ENCODE measurements at regions not wholly inside any gene's neighbourhood (a gene's known extent, or its start where the extent isn't known, plus 50 kb on each side); places are given as distances from the start of the nearest gene placed in this dataset.

DNA sequence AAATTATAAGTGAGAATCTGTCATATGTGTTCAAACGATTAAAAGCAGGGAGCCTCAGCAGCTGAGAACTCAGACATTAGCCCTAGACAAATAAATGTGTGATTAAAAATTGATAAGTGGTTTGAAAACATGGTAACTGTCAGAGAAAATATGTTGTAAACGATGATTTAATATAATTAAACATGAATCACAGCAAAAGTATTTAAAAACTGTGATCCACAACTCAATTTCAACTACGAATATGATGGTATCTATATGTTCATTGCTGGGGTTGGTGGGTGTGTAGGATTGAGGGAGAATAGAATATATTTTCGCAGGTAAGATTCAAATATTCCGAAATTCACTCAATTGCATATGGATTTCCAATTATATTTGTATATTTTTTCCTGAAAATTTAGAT, 302.2 kb upstream of the CNTN3 start:
- H3K4me1 Mint-ChIP-seq, result no peaks in the 10 kb centered on the region
- no CpG with 5 or more reads among the region's 5 CpGs for WGBS (ENCODE audit: insufficient coverage)

DNA sequence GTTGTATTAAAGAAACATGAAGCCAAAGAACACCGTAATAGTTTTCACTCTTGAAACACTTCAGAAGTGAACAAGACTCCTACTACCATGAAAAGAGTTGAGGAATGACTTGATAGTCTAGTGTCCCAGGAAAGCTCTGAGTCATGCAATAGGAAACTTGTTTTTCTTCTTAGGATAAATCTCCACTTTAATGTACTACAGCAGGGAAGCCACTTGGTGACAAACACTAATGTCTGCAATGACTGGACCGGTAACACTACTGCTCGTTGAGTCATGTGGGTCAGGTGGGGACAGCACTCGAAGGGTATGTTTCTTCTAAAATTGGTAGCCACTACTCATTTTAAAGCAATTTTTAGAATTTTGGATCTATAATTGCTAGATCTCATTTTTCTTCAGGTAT, 291.7 kb upstream of the CNTN3 start:
- intact Hi-C loops (cut with micrococcal nuclease), result no loop called here
- Mint-ChIP-seq H3K36me3 (no peaks in the 10 kb centered on the region), H3K9me3 (peaks cover 1 to 8% (median 5%) of the 10 kb centered on the region in 7 donors), H3K4me1 (no peaks in the 10 kb centered on the region), H3K27me3 (ENCODE audit: low read depth in 3 of 3) (no peaks in the 10 kb centered on the region), H3K27ac (no peak overlapping the region), H3K4me3 (no peak overlapping the region)
- Histone ChIP-seq H3K4me3 (replicated peaks in 1 of 3; ENCODE audit: low read depth in 2 of 3, low read length in 3 of 3) (no peak overlapping the region), H3K36me3 (replicated peaks in 1 of 2; ENCODE audit: control insufficient read depth in 1 of 2, insufficient read depth in 2 of 2, low read length in 2 of 2) (no peaks in the 10 kb centered on the region), H2AFZ (ENCODE audit: insufficient read depth, low read depth, low read length, poor library complexity, severe bottlenecking) (no peak overlapping the region), H3K9ac (ENCODE audit: insufficient read depth, low read length, poor library complexity, severe bottlenecking) (no peak overlapping the region), H4K20me1 (ENCODE audit: insufficient read depth, low read length) (no peaks in the 10 kb centered on the region), H3K27ac (ENCODE audit: low read depth in 1 of 2, low read length in 2 of 2) (no peak overlapping the region), H3K27me3 (ENCODE audit: control insufficient read depth in 2 of 2, insufficient read depth in 2 of 2, low read length in 2 of 2) (no peaks in the 10 kb centered on the region), H3K4me1 (ENCODE audit: control insufficient read depth in 1 of 2, insufficient read depth in 2 of 2, low read length in 2 of 2) (no peaks in the 10 kb centered on the region), H3K79me2 (ENCODE audit: insufficient read depth, low read length) (no peaks in the 10 kb centered on the region), H3K4me2 (replicated peaks; ENCODE audit: extremely low read depth, low read length, poor library complexity, severe bottlenecking) (no peak overlapping the region), H3K9me3 (replicated peaks in 1 of 2; ENCODE audit: control insufficient read depth in 1 of 2, insufficient read depth in 1 of 2, low read length in 2 of 2) (peaks cover 0 to 5% of the 10 kb centered on the region in 2 donors)
- no peak for TF ChIP-seq CTCF (IDR thresholded peaks at IDR 0.05)
- WGBS (ENCODE audit: insufficient coverage), result no CpG with 5 or more reads among the region's 4 CpGs
- no peak for DNase-seq

More for the DNA sequence above, 302.2 kb upstream of the CNTN3 start:
- Histone ChIP-seq H3K79me2 (ENCODE audit: insufficient read depth, low read length) (no peaks in the 10 kb centered on the region), H3K27me3 (ENCODE audit: control insufficient read depth in 2 of 2, insufficient read depth in 2 of 2, low read length in 2 of 2) (no peaks in the 10 kb centered on the region), H3K27ac (ENCODE audit: low read depth in 1 of 2, low read length in 2 of 2) (no peak overlapping the region), H3K4me3 (replicated peaks in 1 of 3; ENCODE audit: low read depth in 2 of 3, low read length in 3 of 3) (no peak overlapping the region), H3K9me3 (replicated peaks in 1 of 2; ENCODE audit: control insufficient read depth in 1 of 2, insufficient read depth in 1 of 2, low read length in 2 of 2) (no peaks in the 10 kb centered on the region), H2AFZ (ENCODE audit: insufficient read depth, low read depth, low read length, poor library complexity, severe bottlenecking) (no peak overlapping the region), H3K4me1 (ENCODE audit: control insufficient read depth in 1 of 2, insufficient read depth in 2 of 2, low read length in 2 of 2) (no peaks in the 10 kb centered on the region), H3K4me2 (replicated peaks; ENCODE audit: extremely low read depth, low read length, poor library complexity, severe bottlenecking) (no peak overlapping the region), H3K36me3 (replicated peaks in 1 of 2; ENCODE audit: control insufficient read depth in 1 of 2, insufficient read depth in 2 of 2, low read length in 2 of 2) (no peaks in the 10 kb centered on the region), H3K9ac (ENCODE audit: insufficient read depth, low read length, poor library complexity, severe bottlenecking) (no peak overlapping the region), H4K20me1 (ENCODE audit: insufficient read depth, low read length) (no peaks in the 10 kb centered on the region)
- no peak for DNase-seq
- H3K36me3 Mint-ChIP-seq, result no peaks in the 10 kb centered on the region
- H3K27ac Mint-ChIP-seq, result no peak overlapping the region
- intact Hi-C loops (cut with micrococcal nuclease), result no loop called here
- no peak overlapping the region for H3K4me3 Mint-ChIP-seq
- H3K9me3 Mint-ChIP-seq, result peaks cover 0 to 5% (median 0%) of the 10 kb centered on the region in 7 donors
- TF ChIP-seq CTCF (IDR thresholded peaks at IDR 0.05), result no peak
- H3K27me3 Mint-ChIP-seq (ENCODE audit: low read depth in 3 of 3), result no peaks in the 10 kb centered on the region

Measured in CD14-positive monocyte (primary cell).